ENCODE measurements at regions not wholly inside any gene's neighbourhood (a gene's known extent, or its start where the extent isn't known, plus 50 kb on each side); places are given as distances from the start of the nearest gene placed in this dataset.

DNA sequence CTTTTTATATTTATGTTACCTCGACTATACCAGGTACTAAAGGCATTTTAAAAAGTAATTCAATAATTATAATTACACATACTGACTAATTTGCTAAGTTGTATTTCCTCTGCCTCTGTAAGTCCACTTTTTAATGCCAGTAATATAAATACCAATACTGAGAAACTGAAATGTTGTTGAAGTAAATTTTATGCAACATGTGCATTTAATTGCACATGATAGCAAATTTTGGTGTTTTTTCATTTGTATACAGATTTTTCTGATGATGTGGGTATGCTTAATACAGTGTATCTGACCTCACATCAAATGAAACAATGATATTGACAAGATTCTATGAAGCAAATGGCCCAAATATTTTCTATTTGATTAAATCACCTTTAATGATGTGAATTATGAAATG lies 1531.6 kb downstream of the KCNT2 start:
- no peaks in the 10 kb centered on the region for H4K20me1 ChIP-seq (ENCODE audit: insufficient read depth, low read length)
- TF ChIP-seq, protein P1, sequence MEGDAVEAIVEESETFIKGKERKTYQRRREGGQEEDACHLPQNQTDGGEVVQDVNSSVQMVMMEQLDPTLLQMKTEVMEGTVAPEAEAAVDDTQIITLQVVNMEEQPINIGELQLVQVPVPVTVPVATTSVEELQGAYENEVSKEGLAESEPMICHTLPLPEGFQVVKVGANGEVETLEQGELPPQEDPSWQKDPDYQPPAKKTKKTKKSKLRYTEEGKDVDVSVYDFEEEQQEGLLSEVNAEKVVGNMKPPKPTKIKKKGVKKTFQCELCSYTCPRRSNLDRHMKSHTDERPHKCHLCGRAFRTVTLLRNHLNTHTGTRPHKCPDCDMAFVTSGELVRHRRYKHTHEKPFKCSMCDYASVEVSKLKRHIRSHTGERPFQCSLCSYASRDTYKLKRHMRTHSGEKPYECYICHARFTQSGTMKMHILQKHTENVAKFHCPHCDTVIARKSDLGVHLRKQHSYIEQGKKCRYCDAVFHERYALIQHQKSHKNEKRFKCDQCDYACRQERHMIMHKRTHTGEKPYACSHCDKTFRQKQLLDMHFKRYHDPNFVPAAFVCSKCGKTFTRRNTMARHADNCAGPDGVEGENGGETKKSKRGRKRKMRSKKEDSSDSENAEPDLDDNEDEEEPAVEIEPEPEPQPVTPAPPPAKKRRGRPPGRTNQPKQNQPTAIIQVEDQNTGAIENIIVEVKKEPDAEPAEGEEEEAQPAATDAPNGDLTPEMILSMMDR (IDR thresholded peaks at IDR 0.05; ENCODE audit: extremely low read depth, low read depth, low read length), result no peak

DNA sequence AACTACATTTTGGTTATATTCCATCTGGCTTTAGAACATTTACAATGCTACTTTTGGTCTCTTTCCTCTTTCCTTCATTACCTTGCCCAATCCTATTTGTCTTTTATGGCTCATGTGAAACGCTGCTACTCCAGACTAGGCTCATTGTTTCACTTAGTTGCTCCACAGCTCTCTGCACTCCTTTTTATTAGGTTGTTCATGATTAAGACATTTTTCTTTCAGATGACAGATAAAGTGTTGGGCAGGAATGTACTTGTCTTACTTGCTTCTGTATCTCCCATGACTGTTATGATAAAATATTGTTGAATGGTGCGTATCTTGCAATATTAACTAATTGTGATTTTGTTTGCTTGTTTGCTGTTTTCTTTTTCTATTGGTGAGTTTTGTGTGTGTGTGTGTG lies 1532.3 kb downstream of the KCNT2 start:
- Histone ChIP-seq H2AFZ (ENCODE audit: low read length) (no peak overlapping the region), H3K4me3 (ENCODE audit: insufficient read depth, low read length) (no peak overlapping the region), H3K79me2 (ENCODE audit: insufficient read depth, low read length) (no peaks in the 10 kb centered on the region), H3K27ac (ENCODE audit: low read depth, low read length) (no peak overlapping the region), H3K9me3 (ENCODE audit: low read depth, low read length) (no peaks in the 10 kb centered on the region), H3K27me3 (ENCODE audit: insufficient read depth, low read length) (no peaks in the 10 kb centered on the region), H4K20me1 (ENCODE audit: insufficient read depth, low read length) (no peaks in the 10 kb centered on the region), H3K4me1 (ENCODE audit: insufficient read depth, low read length) (no peaks in the 10 kb centered on the region), H3K36me3 (ENCODE audit: insufficient read depth, low read length) (no peaks in the 10 kb centered on the region), H3K4me2 (ENCODE audit: insufficient read depth, low read length) (no peak overlapping the region)
- TF ChIP-seq, protein P1 (IDR thresholded peaks at IDR 0.05; ENCODE audit: extremely low read depth, low read depth, low read length), result no peak
- no peak for DNase-seq (ENCODE audit: insufficient read length, low spot score, missing footprints)

More for the DNA sequence above, 1531.6 kb downstream of the KCNT2 start:
- DNase-seq (ENCODE audit: insufficient read length, low spot score, missing footprints), result no peak
- Histone ChIP-seq H2AFZ (ENCODE audit: low read length) (no peak overlapping the region), H3K27ac (ENCODE audit: low read depth, low read length) (no peak overlapping the region), H3K79me2 (ENCODE audit: insufficient read depth, low read length) (no peaks in the 10 kb centered on the region), H3K4me1 (ENCODE audit: insufficient read depth, low read length) (no peaks in the 10 kb centered on the region), H3K4me3 (ENCODE audit: insufficient read depth, low read length) (no peak overlapping the region), H3K4me2 (ENCODE audit: insufficient read depth, low read length) (no peak overlapping the region), H3K9me3 (ENCODE audit: low read depth, low read length) (no peaks in the 10 kb centered on the region), H3K36me3 (ENCODE audit: insufficient read depth, low read length) (no peaks in the 10 kb centered on the region), H3K27me3 (ENCODE audit: insufficient read depth, low read length) (no peaks in the 10 kb centered on the region)

DNA sequence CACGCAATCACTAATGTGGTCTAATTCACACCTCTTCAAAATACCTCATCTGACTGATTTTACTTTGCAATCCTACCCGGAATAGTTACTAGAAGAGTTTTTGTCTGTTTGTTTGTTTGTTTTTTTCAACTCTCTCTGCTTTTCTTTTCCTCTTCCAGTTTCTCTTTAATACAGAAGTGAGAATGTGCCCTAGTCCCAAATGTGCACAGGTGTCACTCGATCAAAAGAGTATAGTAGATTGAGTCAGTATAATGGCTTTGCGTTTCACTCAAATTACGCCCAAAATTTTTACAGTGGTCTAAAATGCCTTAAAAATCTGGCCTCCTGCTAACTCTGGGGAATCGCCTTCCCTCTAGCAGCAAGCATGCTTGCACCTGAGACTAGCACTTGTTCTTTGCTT lies 1536.8 kb downstream of the KCNT2 start:
- TF ChIP-seq, protein P1 (IDR thresholded peaks at IDR 0.05; ENCODE audit: extremely low read depth, low read depth, low read length), result no peak
- no peaks in the 10 kb centered on the region for H4K20me1 ChIP-seq (ENCODE audit: insufficient read depth, low read length)

DNA sequence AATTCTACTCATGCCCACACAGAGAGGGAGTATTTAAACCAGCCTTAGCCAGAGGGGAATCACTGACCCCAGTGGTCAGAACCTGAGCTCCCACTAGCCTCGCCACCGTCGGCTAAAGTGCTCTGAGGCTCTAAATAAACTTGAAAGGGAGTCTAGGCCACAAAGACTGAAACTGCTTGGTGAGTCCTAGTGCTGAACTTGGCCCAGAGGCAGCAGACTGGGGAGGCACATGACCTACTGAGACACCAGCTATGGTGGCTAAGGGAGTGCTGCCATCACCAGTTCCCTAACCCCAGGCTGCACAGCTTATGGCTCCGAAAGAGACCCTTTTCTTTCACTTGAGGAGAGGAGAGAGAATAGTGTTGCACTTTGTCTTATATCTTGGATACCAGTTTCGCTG lies 1542.8 kb downstream of the KCNT2 start:
- Histone ChIP-seq H3K27ac (ENCODE audit: low read depth, low read length) (no peak overlapping the region), H3K27me3 (ENCODE audit: insufficient read depth, low read length) (no peaks in the 10 kb centered on the region)

More for the DNA sequence above, 1536.8 kb downstream of the KCNT2 start:
- no peak overlapping the region for H3K4me3 ChIP-seq (ENCODE audit: insufficient read depth, low read length)
- H2AFZ ChIP-seq (ENCODE audit: low read length), result no peak overlapping the region
- no peaks in the 10 kb centered on the region for H3K36me3 ChIP-seq (ENCODE audit: insufficient read depth, low read length)
- H3K9me3 ChIP-seq (ENCODE audit: low read depth, low read length), result no peaks in the 10 kb centered on the region
- H3K79me2 ChIP-seq (ENCODE audit: insufficient read depth, low read length), result no peaks in the 10 kb centered on the region
- no peaks in the 10 kb centered on the region for H3K4me1 ChIP-seq (ENCODE audit: insufficient read depth, low read length)
- DNase-seq (ENCODE audit: insufficient read length, low spot score, missing footprints), result no peak
- H3K4me2 ChIP-seq (ENCODE audit: insufficient read depth, low read length), result no peak overlapping the region
- no peak overlapping the region for H3K27ac ChIP-seq (ENCODE audit: low read depth, low read length)
- H3K27me3 ChIP-seq (ENCODE audit: insufficient read depth, low read length), result no peaks in the 10 kb centered on the region

More for the DNA sequence above, 1542.8 kb downstream of the KCNT2 start:
- no peak overlapping the region for H2AFZ ChIP-seq (ENCODE audit: low read length)
- H3K4me3 ChIP-seq (ENCODE audit: insufficient read depth, low read length), result no peak overlapping the region
- no peaks in the 10 kb centered on the region for H3K79me2 ChIP-seq (ENCODE audit: insufficient read depth, low read length)
- H3K4me1 ChIP-seq (ENCODE audit: insufficient read depth, low read length), result no peaks in the 10 kb centered on the region
- no peak overlapping the region for H3K4me2 ChIP-seq (ENCODE audit: insufficient read depth, low read length)
- no peaks in the 10 kb centered on the region for H4K20me1 ChIP-seq (ENCODE audit: insufficient read depth, low read length)
- H3K9me3 ChIP-seq (ENCODE audit: low read depth, low read length), result no peaks in the 10 kb centered on the region
- no peak for DNase-seq (ENCODE audit: insufficient read length, low spot score, missing footprints)
- no peaks in the 10 kb centered on the region for H3K36me3 ChIP-seq (ENCODE audit: insufficient read depth, low read length)
- TF ChIP-seq, protein P1 (IDR thresholded peaks at IDR 0.05; ENCODE audit: extremely low read depth, low read depth, low read length), result no peak

Measured in osteoblast (primary cell).